Stimulated activated naive CD8-positive, alpha-beta T cell treated with anti-CD3 and anti-CD28 coated beads, Interleukin-15, Interleukin-2, amounts not matched to agents 100 ng/mL and 50 ng/mL, for 24 hours (primary cell): ENCODE measurements at regions not wholly inside any gene's neighbourhood (a gene's known extent, or its start where the extent isn't known, plus 50 kb on each side); places are given as distances from the start of the nearest gene placed in this dataset.
A peak's percentile ranks its signal among the peaks of the same experiment; 100 is the strongest.
"Not testable (repeated sequence)": the region's sequence is repeated elsewhere in the genome, so short reads cannot be mapped to it uniquely, and the experiment has no call there.

Experiments used
- H3K27ac Mint-ChIP-seq: one replicate; pipeline ENCODE4 v1.8.0; 2021; ENCODE audit warnings: mild to moderate bottlenecking, mixed read lengths
- H3K27me3 Mint-ChIP-seq: one replicate; pipeline ENCODE4 v1.8.0; 2021; ENCODE audit warnings: mixed read lengths
- H3K36me3 Mint-ChIP-seq: one replicate; pipeline ENCODE4 v1.8.0; 2021; ENCODE audit warnings: low read depth, mixed read lengths
- H3K4me1 Mint-ChIP-seq: one replicate; pipeline ENCODE4 v1.8.0; 2021; ENCODE audit warnings: low read depth, mixed read lengths
- H3K4me3 Mint-ChIP-seq: one replicate; pipeline ENCODE4 v1.8.0; 2021; ENCODE audit warnings: mild to moderate bottlenecking, mixed read lengths
- H3K9me3 Mint-ChIP-seq: one replicate; pipeline ENCODE4 v1.8.0; 2021; ENCODE audit warnings: mixed read lengths

DNA sequence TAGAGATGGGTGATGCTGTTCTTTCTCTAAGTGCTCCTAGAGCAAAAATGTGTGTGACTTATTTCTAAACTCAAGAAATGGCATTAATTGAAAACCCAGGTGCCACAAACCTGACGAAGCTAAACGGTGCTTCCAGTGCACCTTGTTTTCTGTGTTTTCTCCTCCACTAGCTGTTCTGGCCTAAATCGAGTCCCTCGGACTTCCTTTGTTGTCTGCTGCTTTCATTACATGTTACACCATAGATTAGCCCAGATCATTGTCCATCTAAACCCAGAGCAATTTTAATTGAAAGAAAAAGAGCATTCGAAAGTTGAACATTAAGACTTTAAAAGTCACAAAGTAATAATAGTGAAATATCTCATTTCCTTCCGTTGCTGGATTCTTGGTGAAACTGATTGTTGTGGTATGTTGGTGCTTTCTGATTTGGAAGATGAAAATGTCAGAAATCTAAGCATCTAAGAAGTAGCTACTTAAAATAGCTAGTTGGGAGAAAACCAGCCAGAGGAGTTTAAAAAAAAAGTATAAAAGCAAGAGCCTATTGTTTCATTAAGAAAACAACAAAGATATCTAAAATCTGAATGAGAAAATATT lies 219.6 kb upstream of the G2E3 start:
- H3K27ac Mint-ChIP-seq = no peak overlapping the region
- H3K36me3 Mint-ChIP-seq = no peaks in the 10 kb centered on the region
- no peak overlapping the region for H3K4me3 Mint-ChIP-seq
- H3K9me3 Mint-ChIP-seq = no peaks in the 10 kb centered on the region
- H3K27me3 Mint-ChIP-seq = no peaks in the 10 kb centered on the region
- H3K4me1 Mint-ChIP-seq = no peaks in the 10 kb centered on the region

DNA sequence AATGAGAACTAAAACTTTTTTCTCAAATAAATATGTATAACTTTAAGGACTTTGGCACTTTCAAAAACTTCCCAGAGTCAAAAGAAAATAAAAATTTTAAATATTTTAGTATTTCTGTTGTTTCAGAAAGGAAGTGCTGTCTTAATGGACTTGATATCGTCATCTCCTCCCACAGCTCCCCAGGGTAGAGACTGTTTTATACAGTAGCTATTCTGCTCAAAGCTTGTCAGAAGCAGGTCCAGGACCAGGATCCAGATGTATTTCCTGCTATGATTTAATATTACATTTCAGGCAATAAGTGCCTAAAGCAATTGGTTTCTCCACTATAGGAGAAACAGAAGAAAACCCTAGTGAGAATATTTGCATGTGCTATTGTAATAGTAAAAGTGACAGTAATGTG lies 218.5 kb upstream of the G2E3 start:
- Mint-ChIP-seq H3K36me3 (no peaks in the 10 kb centered on the region), H3K9me3 (no peaks in the 10 kb centered on the region), H3K4me3 (no peak overlapping the region), H3K27ac (no peak overlapping the region), H3K4me1 (no peaks in the 10 kb centered on the region), H3K27me3 (peaks cover 4% of the 10 kb centered on the region)

DNA sequence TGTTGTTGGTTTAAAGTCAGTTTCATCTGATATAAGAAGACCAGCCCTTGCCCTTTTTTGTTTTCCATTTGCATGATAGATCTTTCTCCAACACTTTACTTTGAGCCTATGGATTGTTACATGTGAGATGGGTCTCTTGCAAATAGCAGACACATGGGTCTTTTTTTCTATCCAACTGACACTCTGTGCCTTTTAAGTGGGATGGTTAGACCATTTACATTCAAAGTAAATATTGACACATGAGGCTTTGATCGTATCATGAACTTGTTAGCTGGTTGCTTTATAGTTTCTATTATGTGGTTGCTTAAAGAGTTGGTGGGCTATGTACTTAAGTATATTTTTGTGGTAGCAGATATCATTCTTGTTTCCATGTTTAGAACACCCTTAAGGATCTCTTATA lies 213.4 kb upstream of the G2E3 start:
- Mint-ChIP-seq H3K9me3 (no peaks in the 10 kb centered on the region), H3K27ac (no peak overlapping the region), H3K36me3 (no peaks in the 10 kb centered on the region), H3K27me3 (peaks cover 9% of the 10 kb centered on the region), H3K4me1 (no peaks in the 10 kb centered on the region), H3K4me3 (no peak overlapping the region)

DNA sequence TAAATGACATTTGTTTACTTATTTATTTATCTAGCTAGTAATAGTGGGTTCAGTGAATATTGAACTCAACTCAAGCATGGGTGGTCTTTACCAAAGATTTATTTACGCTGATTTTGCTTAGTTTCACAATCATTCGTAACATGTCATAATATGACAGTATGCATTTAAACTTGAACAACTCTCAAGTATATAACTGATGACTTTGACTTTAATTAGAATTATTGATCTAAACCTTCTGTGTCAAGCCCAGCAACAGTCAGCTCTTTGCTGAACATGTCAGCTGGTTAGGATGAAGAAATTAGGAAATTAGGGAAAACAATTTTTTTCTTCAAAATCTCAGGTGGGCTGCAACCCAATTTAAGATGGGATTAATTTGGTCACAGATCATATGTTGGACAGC lies 210.5 kb upstream of the G2E3 start:
- Mint-ChIP-seq H3K4me3 (no peak overlapping the region), H3K9me3 (no peaks in the 10 kb centered on the region), H3K27me3 (peaks cover 10% of the 10 kb centered on the region), H3K36me3 (no peaks in the 10 kb centered on the region), H3K27ac (no peak overlapping the region), H3K4me1 (no peaks in the 10 kb centered on the region)

DNA sequence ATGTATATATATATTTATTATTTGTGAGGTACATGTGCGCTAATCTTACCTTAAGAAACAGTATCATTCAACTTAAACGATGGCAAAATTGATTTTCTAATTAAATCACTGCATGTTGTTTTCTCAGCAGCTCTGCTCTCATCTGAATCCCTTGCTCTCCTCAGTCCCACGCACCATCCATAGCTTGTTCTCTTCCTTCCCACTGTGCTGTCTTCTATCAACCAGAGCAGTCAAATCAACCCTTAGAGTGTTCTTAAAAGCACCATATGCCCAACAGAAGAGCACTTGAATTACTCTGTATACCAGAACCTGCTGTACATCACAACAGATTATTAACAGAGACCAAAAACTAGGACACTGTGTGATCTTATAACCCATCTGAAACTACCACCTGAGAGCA lies 209.4 kb upstream of the G2E3 start:
- Mint-ChIP-seq H3K27me3 (peaks cover 10% of the 10 kb centered on the region), H3K9me3 (no peaks in the 10 kb centered on the region), H3K4me1 (peaks cover 2% of the 10 kb centered on the region), H3K36me3 (no peaks in the 10 kb centered on the region), H3K4me3 (no peak overlapping the region), H3K27ac (no peak overlapping the region)

DNA sequence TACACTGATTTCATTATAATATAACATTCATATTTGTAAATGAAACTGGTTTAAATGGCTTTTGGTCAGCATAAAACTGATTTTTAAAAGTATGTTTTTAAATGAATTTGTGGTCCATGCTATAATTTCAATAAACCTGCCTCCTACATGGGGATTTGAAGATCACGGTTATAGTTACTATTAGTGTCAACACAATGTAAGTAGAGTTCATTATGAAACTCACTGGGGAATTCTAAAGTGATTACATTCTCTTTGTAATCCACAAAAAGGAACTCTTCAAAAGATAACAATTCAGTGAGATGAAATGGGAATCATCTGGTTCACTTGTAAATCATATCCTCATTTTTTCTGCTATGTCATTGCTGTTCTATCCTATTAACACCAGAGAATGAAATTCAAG lies 204.5 kb upstream of the G2E3 start:
- peaks cover under 1% of the 10 kb centered on the region for H3K9me3 Mint-ChIP-seq
- peaks cover 16% of the 10 kb centered on the region for H3K27me3 Mint-ChIP-seq
- no peak overlapping the region for H3K4me3 Mint-ChIP-seq
- H3K27ac Mint-ChIP-seq = no peak overlapping the region
- peaks cover 24% of the 10 kb centered on the region for H3K4me1 Mint-ChIP-seq
- H3K36me3 Mint-ChIP-seq = no peaks in the 10 kb centered on the region

DNA sequence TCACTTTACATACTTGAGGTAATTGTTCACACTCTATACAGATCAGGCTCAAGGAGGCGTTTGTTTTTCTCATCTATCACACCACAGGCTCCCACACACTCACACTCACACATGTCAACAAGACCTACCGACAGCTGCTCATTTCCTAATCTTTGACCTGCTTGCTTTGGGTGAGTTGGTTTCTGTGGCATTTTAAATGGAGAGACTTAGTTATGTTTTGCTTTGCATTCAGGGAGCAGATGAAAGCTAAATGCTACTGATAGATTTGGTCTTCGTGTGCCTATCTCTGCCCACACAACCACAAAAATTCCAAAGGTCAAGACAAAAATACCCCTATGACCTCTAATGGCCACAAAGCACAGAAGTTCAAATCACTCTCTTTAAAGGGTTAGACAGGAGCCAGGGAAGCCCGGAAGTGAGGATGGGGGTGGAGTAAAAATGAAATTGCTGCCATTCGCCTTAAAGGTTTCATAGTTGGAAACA lies 203.5 kb upstream of the G2E3 start:
- Mint-ChIP-seq H3K27me3 (peaks cover 16% of the 10 kb centered on the region), H3K9me3 (peaks cover 5% of the 10 kb centered on the region), H3K27ac (peak overlapping the region; percentile 38), H3K4me1 (peaks cover 24% of the 10 kb centered on the region), H3K4me3 (peak overlapping the region; percentile 20), H3K36me3 (no peaks in the 10 kb centered on the region)

DNA sequence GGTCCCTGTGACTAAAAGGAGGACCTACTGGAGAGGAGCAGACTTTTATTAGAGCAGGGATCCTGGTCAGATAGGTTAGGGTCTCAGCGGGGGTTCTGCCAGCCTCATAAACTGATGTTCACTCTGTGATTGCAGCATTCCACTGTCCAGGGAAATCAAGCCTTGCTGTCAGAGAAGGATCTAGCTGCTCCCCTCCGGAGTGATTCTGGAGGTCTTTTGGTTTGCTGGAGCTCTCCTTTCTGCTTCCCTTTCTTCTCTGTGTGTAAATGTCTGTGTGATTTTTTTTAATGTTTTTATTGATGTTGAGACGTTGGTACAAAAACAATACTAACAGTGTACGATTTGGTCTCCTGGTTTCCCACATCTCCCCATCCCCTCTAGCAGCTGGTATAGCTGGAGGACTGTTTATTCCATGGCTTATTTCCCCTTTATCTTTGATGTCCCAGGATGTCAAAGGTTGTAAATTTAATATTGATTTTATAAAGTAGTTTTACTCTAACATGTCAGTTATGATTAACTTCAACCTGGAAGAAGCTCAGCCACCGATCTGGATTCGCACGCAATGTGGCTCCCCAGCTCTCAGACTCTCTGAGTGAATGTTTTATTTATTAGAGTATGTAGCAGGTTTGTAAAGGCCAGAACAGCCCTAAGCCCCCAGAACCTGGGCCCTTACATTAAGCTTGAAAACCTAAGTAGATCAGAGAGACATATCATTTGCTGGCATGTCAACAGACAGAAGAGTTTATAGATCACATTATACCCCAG lies 202.3 kb upstream of the G2E3 start:
- no peak overlapping the region for H3K4me3 Mint-ChIP-seq
- H3K9me3 Mint-ChIP-seq = peaks cover 5% of the 10 kb centered on the region
- H3K36me3 Mint-ChIP-seq = no peaks in the 10 kb centered on the region
- peaks cover 24% of the 10 kb centered on the region for H3K4me1 Mint-ChIP-seq
- peaks cover 15% of the 10 kb centered on the region for H3K27me3 Mint-ChIP-seq
- H3K27ac Mint-ChIP-seq = no peak overlapping the region

DNA sequence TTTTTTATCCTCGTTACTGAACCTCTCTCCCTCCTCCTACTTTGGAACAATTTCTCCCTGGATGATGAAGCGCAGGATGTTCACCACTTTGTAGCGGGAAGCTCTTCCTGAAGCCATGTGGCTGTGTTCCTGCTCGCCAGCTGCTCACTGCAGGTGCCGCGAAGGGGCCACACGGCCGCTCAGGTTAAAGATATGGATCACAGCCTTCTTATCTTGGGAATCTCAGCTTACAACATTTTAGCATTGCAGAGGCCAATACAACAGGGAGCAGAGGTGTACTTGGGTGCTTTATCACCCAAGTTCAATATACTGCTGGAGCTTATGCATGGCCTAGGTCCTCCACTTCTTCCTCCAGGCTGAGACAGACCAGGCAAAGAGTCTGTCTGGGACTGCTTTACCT lies 201.2 kb upstream of the G2E3 start:
- H3K36me3 Mint-ChIP-seq = no peaks in the 10 kb centered on the region
- peaks cover 24% of the 10 kb centered on the region for H3K4me1 Mint-ChIP-seq
- H3K27ac Mint-ChIP-seq = no peak overlapping the region
- H3K4me3 Mint-ChIP-seq = no peak overlapping the region
- peaks cover 15% of the 10 kb centered on the region for H3K27me3 Mint-ChIP-seq
- peaks cover 5% of the 10 kb centered on the region for H3K9me3 Mint-ChIP-seq

DNA sequence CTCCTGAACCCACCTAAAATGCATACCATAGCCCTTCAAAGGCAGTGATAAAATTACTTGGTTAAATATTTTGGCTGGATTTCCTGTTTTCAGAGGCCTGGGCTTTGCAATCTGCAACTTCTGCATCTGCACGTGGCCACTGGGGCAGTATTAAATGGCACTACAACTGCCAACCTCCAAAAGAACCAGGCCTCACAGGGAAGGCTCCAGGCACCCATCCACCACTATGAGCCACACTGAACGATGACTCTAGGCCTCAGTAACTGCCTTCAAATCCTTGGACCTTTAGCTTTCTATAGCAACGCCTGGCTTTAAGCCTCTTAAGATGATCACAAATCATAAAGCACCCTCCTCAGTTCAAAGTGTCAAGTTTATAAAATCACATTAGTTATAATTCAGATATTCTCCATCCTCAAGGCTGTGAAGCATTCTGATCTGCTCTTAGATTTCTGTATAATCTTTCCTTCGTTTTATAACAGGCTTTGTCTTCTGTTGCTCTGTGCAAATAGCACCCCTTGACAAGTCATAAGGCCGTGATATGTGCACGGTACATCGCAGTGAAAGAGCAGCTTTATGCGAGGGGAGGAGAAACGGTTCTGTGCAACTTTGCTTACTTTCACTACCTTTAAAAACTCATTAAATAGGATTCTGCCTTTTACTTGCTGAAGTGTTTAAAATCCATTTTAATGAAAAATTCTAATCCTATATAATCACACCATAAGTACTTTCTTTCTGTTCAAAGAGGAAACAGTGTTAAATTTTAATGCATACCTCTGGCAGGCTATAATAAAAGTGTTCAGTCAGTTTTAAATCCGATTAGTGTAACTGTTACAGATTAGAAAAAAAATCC lies 196.4 kb upstream of the G2E3 start:
- H3K27ac Mint-ChIP-seq = no peak overlapping the region
- no peaks in the 10 kb centered on the region for H3K4me1 Mint-ChIP-seq
- no peak overlapping the region for H3K4me3 Mint-ChIP-seq
- H3K9me3 Mint-ChIP-seq = peaks cover 5% of the 10 kb centered on the region
- H3K27me3 Mint-ChIP-seq = peaks cover 10% of the 10 kb centered on the region
- H3K36me3 Mint-ChIP-seq = no peaks in the 10 kb centered on the region

DNA sequence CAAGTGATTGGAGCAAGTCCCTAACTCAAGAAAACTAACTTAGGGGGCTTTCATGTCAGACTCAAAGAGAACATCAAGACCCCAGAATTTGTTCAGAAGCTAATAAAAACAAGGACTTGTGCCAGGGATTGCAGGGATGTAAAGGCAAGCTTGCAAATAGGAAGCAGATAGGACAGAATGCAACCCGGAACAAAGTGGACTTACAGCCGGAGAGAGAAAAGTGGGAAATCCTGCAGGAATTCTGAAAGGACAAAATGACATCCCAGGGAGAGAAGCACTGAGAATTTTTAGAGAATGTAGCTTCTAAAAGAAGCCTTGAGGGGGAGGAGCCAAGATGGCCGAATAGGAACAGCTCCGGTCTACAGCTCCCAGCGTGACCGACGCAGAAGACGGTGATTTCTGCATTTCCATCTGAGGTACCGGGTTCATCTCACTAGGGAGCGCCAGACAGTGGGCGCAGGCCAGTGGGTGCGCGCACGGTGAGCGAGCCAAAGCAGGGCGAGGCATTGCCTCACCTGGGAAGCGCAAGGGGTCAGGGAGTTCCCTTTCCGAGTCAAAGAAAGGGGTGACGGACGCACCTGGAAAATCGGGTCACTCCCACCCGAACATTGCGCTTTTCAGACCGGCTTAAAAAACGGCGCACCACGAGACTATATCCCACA lies 195.6 kb upstream of the G2E3 start:
- H3K36me3 Mint-ChIP-seq, H3K27me3 Mint-ChIP-seq, H3K4me3 Mint-ChIP-seq, H3K4me1 Mint-ChIP-seq, H3K27ac Mint-ChIP-seq, H3K9me3 Mint-ChIP-seq: not testable (repeated sequence)

DNA sequence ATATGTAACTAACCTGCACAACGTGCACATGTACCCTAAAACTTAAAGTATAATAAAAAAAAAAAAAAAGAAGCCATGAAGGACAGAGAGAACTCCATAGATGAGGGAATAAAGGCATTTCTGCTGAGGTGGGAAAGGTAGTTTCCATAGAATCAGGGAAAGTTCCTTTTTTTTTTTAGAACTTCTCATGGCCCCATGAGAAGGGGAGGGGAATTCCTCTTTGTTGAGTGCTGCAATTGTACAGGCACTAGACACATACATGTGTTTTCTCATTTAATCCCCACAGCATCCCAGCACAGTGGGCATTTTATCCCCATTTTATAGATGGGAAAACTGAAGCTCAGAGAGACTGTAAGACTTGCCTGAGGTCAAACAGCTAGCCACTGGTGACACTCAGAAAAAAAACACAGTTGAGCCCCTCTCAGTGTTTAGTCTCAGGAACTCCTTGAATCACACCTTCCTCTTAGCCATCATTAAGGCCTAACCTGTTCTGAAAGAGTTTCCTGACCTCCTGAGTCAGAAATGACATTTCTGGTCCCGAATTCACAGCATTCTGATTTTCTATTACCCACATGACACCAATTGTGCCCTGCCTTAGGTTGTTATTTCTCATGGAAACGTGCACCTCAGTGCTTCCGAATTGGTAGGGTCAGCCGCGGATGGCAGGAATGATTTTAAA lies 189.3 kb upstream of the G2E3 start:
- no peaks in the 10 kb centered on the region for H3K36me3 Mint-ChIP-seq
- no peaks in the 10 kb centered on the region for H3K9me3 Mint-ChIP-seq
- no peak overlapping the region for H3K27ac Mint-ChIP-seq
- H3K27me3 Mint-ChIP-seq = peaks cover 8% of the 10 kb centered on the region
- H3K4me1 Mint-ChIP-seq = no peaks in the 10 kb centered on the region
- no peak overlapping the region for H3K4me3 Mint-ChIP-seq

DNA sequence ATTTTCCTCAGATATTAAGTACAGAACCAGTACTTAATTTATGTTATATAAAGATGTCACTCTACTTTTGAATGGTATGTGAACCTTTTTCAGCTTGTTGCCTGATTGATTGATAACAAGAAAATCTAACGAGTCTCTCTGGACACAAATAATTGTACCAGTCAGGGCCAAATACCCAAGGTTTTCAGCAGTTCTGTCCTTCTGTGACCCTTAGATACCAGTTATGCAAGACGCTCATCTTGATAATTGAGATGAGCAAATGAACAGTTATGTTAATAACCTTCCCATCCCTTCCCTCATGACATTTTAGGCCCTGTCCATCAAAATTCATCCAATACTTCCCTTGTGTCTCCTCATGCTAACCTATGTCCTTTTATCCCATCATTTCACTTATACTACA lies 185.9 kb upstream of the G2E3 start:
- H3K27me3 Mint-ChIP-seq = peaks cover 9% of the 10 kb centered on the region
- H3K4me3 Mint-ChIP-seq = no peak overlapping the region
- no peak overlapping the region for H3K27ac Mint-ChIP-seq
- no peaks in the 10 kb centered on the region for H3K9me3 Mint-ChIP-seq
- no peaks in the 10 kb centered on the region for H3K36me3 Mint-ChIP-seq
- H3K4me1 Mint-ChIP-seq = no peaks in the 10 kb centered on the region

DNA sequence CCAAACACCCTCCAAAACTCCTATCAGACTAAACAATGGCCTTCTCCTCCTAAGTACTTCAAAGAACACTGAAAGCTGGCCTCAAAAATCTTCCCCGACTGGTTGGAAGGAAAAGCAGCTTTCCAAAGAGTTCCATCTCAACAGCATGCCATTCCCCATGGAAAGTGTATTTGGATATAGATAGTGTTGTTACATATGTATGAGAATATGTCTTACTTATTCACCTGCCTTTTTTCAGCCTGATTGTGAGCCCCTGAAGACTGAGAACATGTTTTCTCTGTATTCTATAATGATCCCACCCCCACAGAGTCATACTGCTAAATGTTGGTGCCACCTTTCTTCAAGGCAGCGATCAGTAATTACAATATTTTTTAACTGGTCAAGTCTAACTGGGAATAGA lies 185.4 kb upstream of the G2E3 start:
- H3K4me3 Mint-ChIP-seq = no peak overlapping the region
- H3K9me3 Mint-ChIP-seq = no peaks in the 10 kb centered on the region
- H3K36me3 Mint-ChIP-seq = no peaks in the 10 kb centered on the region
- no peaks in the 10 kb centered on the region for H3K4me1 Mint-ChIP-seq
- H3K27me3 Mint-ChIP-seq = peaks cover 13% of the 10 kb centered on the region
- H3K27ac Mint-ChIP-seq = no peak overlapping the region
